ENCODE measurements at regions not wholly inside any gene's neighbourhood (a gene's known extent, or its start where the extent isn't known, plus 50 kb on each side); places are given as distances from the start of the nearest gene placed in this dataset.

GRCh38 chr6:22113026-22113766, 183.6 kb downstream of the PRL start:
- peaks cover 16% of the 10 kb centered on the region for H3K36me3 ChIP-seq (ENCODE audit: insufficient read depth, low read length)
- whole genome bisulfite sequencing, result 99% methylated on average over 4 of the region's 4 CpGs
- H3K9me3 ChIP-seq (ENCODE audit: insufficient read depth, low read depth, low read length), result no peaks in the 10 kb centered on the region
- no peaks in the 10 kb centered on the region for H3K4me1 ChIP-seq (ENCODE audit: insufficient read depth, low read length)
- H3K27me3 ChIP-seq (ENCODE audit: insufficient read depth, low read length), result no peaks in the 10 kb centered on the region
- H3K4me3 ChIP-seq (ENCODE audit: low read length), result no peak overlapping the region
- H3K27ac ChIP-seq (ENCODE audit: low read depth, low read length), result no peak overlapping the region
- H3K9ac ChIP-seq (ENCODE audit: low read depth, low read length), result no peak overlapping the region

- Histone ChIP-seq H3K4me3 (ENCODE audit: low read length) (no peak overlapping the region), H3K4me1 (ENCODE audit: insufficient read depth, low read length) (no peaks in the 10 kb centered on the region), H3K27me3 (ENCODE audit: insufficient read depth, low read length) (no peaks in the 10 kb centered on the region), H3K36me3 (ENCODE audit: insufficient read depth, low read length) (peaks cover 14% of the 10 kb centered on the region), H3K9me3 (ENCODE audit: insufficient read depth, low read depth, low read length) (no peaks in the 10 kb centered on the region), H3K27ac (ENCODE audit: low read depth, low read length) (no peak overlapping the region), H3K9ac (ENCODE audit: low read depth, low read length) (no peak overlapping the region)
- 94% methylated on average over 5 of the region's 5 CpGs for WGBS
Measured at GRCh38 chr6:22115559-22115958, 181.3 kb downstream of the PRL start.

GRCh38 chr6:22117631-22118030, 179.2 kb downstream of the PRL start:
- WGBS, result 100% methylated on average over 1 of the region's 2 CpGs
- Histone ChIP-seq H3K4me1 (ENCODE audit: insufficient read depth, low read length) (no peaks in the 10 kb centered on the region), H3K36me3 (ENCODE audit: insufficient read depth, low read length) (no peaks in the 10 kb centered on the region), H3K9ac (ENCODE audit: low read depth, low read length) (no peak overlapping the region), H3K9me3 (ENCODE audit: insufficient read depth, low read depth, low read length) (no peaks in the 10 kb centered on the region), H3K27ac (ENCODE audit: low read depth, low read length) (no peak overlapping the region), H3K4me3 (ENCODE audit: low read length) (no peak overlapping the region), H3K27me3 (ENCODE audit: insufficient read depth, low read length) (no peaks in the 10 kb centered on the region)

- Histone ChIP-seq H3K27ac (ENCODE audit: low read depth, low read length) (no peak overlapping the region), H3K4me3 (ENCODE audit: low read length) (no peak overlapping the region), H3K9ac (ENCODE audit: low read depth, low read length) (no peak overlapping the region), H3K9me3 (ENCODE audit: insufficient read depth, low read depth, low read length) (no peaks in the 10 kb centered on the region), H3K27me3 (ENCODE audit: insufficient read depth, low read length) (no peaks in the 10 kb centered on the region), H3K4me1 (ENCODE audit: insufficient read depth, low read length) (no peaks in the 10 kb centered on the region), H3K36me3 (ENCODE audit: insufficient read depth, low read length) (peaks cover 1% of the 10 kb centered on the region; the same call in 1 of the 2 replicates)
- 91% methylated on average over 1 of the region's 1 CpG for WGBS
Measured at GRCh38 chr6:22119500-22119899, 177.3 kb downstream of the PRL start.

GRCh38 chr6:22124756-22125155, 172.1 kb downstream of the PRL start:
- no peak overlapping the region for H3K9ac ChIP-seq (ENCODE audit: low read depth, low read length)
- H3K27ac ChIP-seq (ENCODE audit: low read depth, low read length), result no peak overlapping the region
- H3K4me1 ChIP-seq (ENCODE audit: insufficient read depth, low read length), result peaks cover 7% of the 10 kb centered on the region; the same call in 1 of the 2 replicates
- no peaks in the 10 kb centered on the region for H3K27me3 ChIP-seq (ENCODE audit: insufficient read depth, low read length)
- H3K4me3 ChIP-seq (ENCODE audit: low read length), result no peak overlapping the region
- H3K9me3 ChIP-seq (ENCODE audit: insufficient read depth, low read depth, low read length), result peaks cover 11% of the 10 kb centered on the region
- 96% methylated on average over 2 of the region's 2 CpGs for WGBS
- H3K36me3 ChIP-seq (ENCODE audit: insufficient read depth, low read length), result peaks cover 12% of the 10 kb centered on the region

GRCh38 chr6:22126910-22127309, 169.9 kb downstream of the PRL start:
- Histone ChIP-seq H3K4me1 (ENCODE audit: insufficient read depth, low read length) (peaks cover 12% of the 10 kb centered on the region; the same call in 1 of the 2 replicates), H3K36me3 (ENCODE audit: insufficient read depth, low read length) (peaks cover 12% of the 10 kb centered on the region), H3K27ac (ENCODE audit: low read depth, low read length) (no peak overlapping the region), H3K27me3 (ENCODE audit: insufficient read depth, low read length) (no peaks in the 10 kb centered on the region), H3K9me3 (ENCODE audit: insufficient read depth, low read depth, low read length) (peaks cover 11% of the 10 kb centered on the region), H3K4me3 (ENCODE audit: low read length) (no peak overlapping the region), H3K9ac (ENCODE audit: low read depth, low read length) (no peak overlapping the region)
- WGBS, result 91% methylated on average over 1 of the region's 1 CpG

- H3K27me3 ChIP-seq (ENCODE audit: insufficient read depth, low read length), result no peaks in the 10 kb centered on the region
- no peak overlapping the region for H3K27ac ChIP-seq (ENCODE audit: low read depth, low read length)
- peaks cover 11% of the 10 kb centered on the region for H3K9me3 ChIP-seq (ENCODE audit: insufficient read depth, low read depth, low read length)
- 96% methylated on average over 1 of the region's 3 CpGs for WGBS
- no peak overlapping the region for H3K9ac ChIP-seq (ENCODE audit: low read depth, low read length)
- peaks cover 13% of the 10 kb centered on the region for H3K36me3 ChIP-seq (ENCODE audit: insufficient read depth, low read length)
- H3K4me1 ChIP-seq (ENCODE audit: insufficient read depth, low read length), result peaks cover 12% of the 10 kb centered on the region; the same call in 1 of the 2 replicates
- no peak overlapping the region for H3K4me3 ChIP-seq (ENCODE audit: low read length)
Measured at GRCh38 chr6:22129751-22130150, 167.1 kb downstream of the PRL start.

- peaks cover 12% of the 10 kb centered on the region; the same call in 1 of the 2 replicates for H3K4me1 ChIP-seq (ENCODE audit: insufficient read depth, low read length)
- no peak overlapping the region for H3K4me3 ChIP-seq (ENCODE audit: low read length)
- no peaks in the 10 kb centered on the region for H3K9me3 ChIP-seq (ENCODE audit: insufficient read depth, low read depth, low read length)
- no peak overlapping the region for H3K9ac ChIP-seq (ENCODE audit: low read depth, low read length)
- 98% methylated on average over 2 of the region's 2 CpGs for whole genome bisulfite sequencing
- no peaks in the 10 kb centered on the region for H3K27me3 ChIP-seq (ENCODE audit: insufficient read depth, low read length)
- H3K36me3 ChIP-seq (ENCODE audit: insufficient read depth, low read length), result peaks cover 5% of the 10 kb centered on the region; the same call in 1 of the 2 replicates
- no peak overlapping the region for H3K27ac ChIP-seq (ENCODE audit: low read depth, low read length)
Measured at GRCh38 chr6:22132656-22133055, 164.2 kb downstream of the PRL start.

- Histone ChIP-seq H3K4me1 (ENCODE audit: insufficient read depth, low read length) (peaks cover 12% of the 10 kb centered on the region; the same call in 1 of the 2 replicates), H3K27me3 (ENCODE audit: insufficient read depth, low read length) (no peaks in the 10 kb centered on the region), H3K9me3 (ENCODE audit: insufficient read depth, low read depth, low read length) (no peaks in the 10 kb centered on the region), H3K27ac (ENCODE audit: low read depth, low read length) (no peak overlapping the region), H3K9ac (ENCODE audit: low read depth, low read length) (no peak overlapping the region), H3K4me3 (ENCODE audit: low read length) (no peak overlapping the region), H3K36me3 (ENCODE audit: insufficient read depth, low read length) (peaks cover 5% of the 10 kb centered on the region; the same call in 1 of the 2 replicates)
- 94% methylated on average over 4 of the region's 4 CpGs for WGBS
Measured at GRCh38 chr6:22133357-22133756, 163.5 kb downstream of the PRL start.

GRCh38 chr6:22134308-22134707, 162.5 kb downstream of the PRL start:
- H3K36me3 ChIP-seq (ENCODE audit: insufficient read depth, low read length), result peaks cover 5% of the 10 kb centered on the region; the same call in 1 of the 2 replicates
- WGBS, result 91% methylated on average over 3 of the region's 3 CpGs
- no peak overlapping the region for H3K27ac ChIP-seq (ENCODE audit: low read depth, low read length)
- no peaks in the 10 kb centered on the region for H3K9me3 ChIP-seq (ENCODE audit: insufficient read depth, low read depth, low read length)
- 0 out of 2 replicates have a peak, but pooled peaks cover 10% of the 10 kb centered on the region for H3K4me1 ChIP-seq (ENCODE audit: insufficient read depth, low read length)
- H3K9ac ChIP-seq (ENCODE audit: low read depth, low read length), result no peak overlapping the region
- H3K27me3 ChIP-seq (ENCODE audit: insufficient read depth, low read length), result no peaks in the 10 kb centered on the region
- H3K4me3 ChIP-seq (ENCODE audit: low read length), result no peak overlapping the region

GRCh38 chr6:22135395-22135794, 161.4 kb downstream of the PRL start:
- no peak overlapping the region for H3K27ac ChIP-seq (ENCODE audit: low read depth, low read length)
- WGBS, result no CpG with 5 or more reads among the region's 1 CpG
- no peaks in the 10 kb centered on the region for H3K9me3 ChIP-seq (ENCODE audit: insufficient read depth, low read depth, low read length)

More at GRCh38 chr6:22135395-22135794, 161.4 kb downstream of the PRL start:
- H3K4me1 ChIP-seq (ENCODE audit: insufficient read depth, low read length), result no peaks in the 10 kb centered on the region
- H3K4me3 ChIP-seq (ENCODE audit: low read length), result no peak overlapping the region
- no peaks in the 10 kb centered on the region for H3K27me3 ChIP-seq (ENCODE audit: insufficient read depth, low read length)
- H3K36me3 ChIP-seq (ENCODE audit: insufficient read depth, low read length), result peaks cover 5% of the 10 kb centered on the region; the same call in 1 of the 2 replicates
- no peak overlapping the region for H3K9ac ChIP-seq (ENCODE audit: low read depth, low read length)
